ENCODE measurements at regions not wholly inside any gene's neighbourhood (a gene's known extent, or its start where the extent isn't known, plus 50 kb on each side); places are given as distances from the start of the nearest gene placed in this dataset.

GRCh38 chr9:28439688-28440087 is 866.4 kb upstream of the C9orf72 start:
- TF ChIP-seq CTCF (IDR thresholded peaks at IDR 0.05 in 2 of 3, conservative IDR thresholded peaks at IDR 0.05 in 1 of 3; ENCODE audit: borderline replicate concordance in 1 of 3, insufficient read depth in 1 of 3, low read depth in 2 of 3, low read length in 2 of 3) (no peak), ZBTB33 (IDR thresholded peaks at IDR 0.05; ENCODE audit: extremely low read depth, insufficient replicate concordance, low read length) (no peak), POLR2A (IDR thresholded peaks at IDR 0.05; ENCODE audit: borderline replicate concordance, extremely low read depth, insufficient read depth, insufficient read length) (no peak), SRF (IDR thresholded peaks at IDR 0.05; ENCODE audit: low read depth) (no peak), EZH2 (IDR thresholded peaks at IDR 0.05) (no peak), ELF1 (IDR thresholded peaks at IDR 0.05; ENCODE audit: borderline replicate concordance, low read depth) (no peak), MAX (IDR thresholded peaks at IDR 0.05) (no peak), ZNF274 (IDR thresholded peaks at IDR 0.05; ENCODE audit: low read depth, low read length) (no peak), CBX3 (IDR thresholded peaks at IDR 0.05; ENCODE audit: low read depth) (no peak), ZFX (IDR thresholded peaks at IDR 0.05) (no peak)
